GM19351 (cell line): ENCODE measurements at regions not wholly inside any gene's neighbourhood (a gene's known extent, or its start where the extent isn't known, plus 50 kb on each side); places are given as distances from the start of the nearest gene placed in this dataset.

ENCODE experiments used
- ATAC-seq: cut with Tn5 transposase; IDR thresholded peaks from one replicate; pipeline ENCODE4 v1.9.1; 2021; ENCODE audit warnings: mild to moderate bottlenecking, moderate library complexity; ENCODE audit not compliant: unreplicated experiment

- no peak for ATAC-seq
Measured at GRCh38 chr4:176970853-176971252, 178.1 kb upstream of the VEGFC start.

- ATAC-seq, result no peak
Measured at GRCh38 chr4:176971576-176972115, 178.9 kb upstream of the VEGFC start.

DNA sequence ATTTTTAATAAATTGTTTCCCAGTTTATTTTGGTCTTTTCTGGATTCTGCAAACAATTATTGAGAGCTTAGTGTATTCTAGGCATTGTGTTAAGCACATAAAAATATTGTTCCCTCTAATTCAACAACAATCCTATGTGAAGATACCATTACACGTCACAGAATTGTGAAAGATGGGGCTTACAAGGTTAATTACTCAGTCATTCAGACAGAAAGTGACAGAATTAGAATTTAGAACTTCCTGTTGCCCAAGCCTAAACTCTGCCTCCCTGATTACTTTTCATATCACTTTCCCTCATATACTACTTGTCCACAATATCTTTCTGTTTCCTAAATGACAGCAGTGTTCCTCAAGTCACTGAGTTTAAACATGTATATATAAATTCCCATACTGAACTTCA lies 186.7 kb upstream of the VEGFC start:
- ATAC-seq, result no peak

DNA sequence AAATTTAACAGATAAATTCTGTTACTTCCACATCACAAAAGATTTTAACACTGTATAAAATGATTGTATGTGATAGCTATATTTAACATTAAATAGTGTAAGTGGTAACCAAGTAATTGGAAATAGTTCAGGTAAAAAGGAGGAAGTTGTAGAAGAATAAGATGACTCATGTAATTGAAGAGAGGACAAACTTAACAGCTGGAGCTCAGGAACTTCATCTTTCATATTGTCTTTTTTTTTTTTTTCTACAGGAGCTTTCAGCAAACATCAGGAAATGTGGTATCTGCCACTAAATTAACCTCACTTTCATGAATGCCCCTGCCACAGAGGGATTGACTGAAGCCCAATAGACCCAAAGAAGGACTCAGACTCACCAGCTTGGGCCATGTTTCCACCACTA lies 188.4 kb upstream of the VEGFC start:
- no peak for ATAC-seq

DNA sequence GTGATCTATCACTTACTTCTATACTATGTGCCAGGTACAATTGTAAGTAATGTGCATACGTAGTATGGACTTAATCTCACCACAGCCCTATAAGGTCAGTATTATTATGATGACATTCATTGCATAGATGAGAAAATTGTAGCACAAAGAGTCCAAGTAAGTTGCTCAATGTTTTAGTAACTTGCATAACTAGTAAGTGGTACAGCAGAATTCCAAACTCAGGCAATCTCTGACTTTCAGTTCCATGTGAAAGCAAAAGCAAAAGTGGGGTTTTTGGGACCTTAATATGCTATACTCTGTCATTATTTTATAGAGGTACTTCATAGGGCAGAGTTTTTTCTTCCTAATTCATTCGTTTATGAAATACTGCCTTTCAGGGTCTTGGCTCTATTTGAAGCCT lies 188.8 kb upstream of the VEGFC start:
- no peak for ATAC-seq

DNA sequence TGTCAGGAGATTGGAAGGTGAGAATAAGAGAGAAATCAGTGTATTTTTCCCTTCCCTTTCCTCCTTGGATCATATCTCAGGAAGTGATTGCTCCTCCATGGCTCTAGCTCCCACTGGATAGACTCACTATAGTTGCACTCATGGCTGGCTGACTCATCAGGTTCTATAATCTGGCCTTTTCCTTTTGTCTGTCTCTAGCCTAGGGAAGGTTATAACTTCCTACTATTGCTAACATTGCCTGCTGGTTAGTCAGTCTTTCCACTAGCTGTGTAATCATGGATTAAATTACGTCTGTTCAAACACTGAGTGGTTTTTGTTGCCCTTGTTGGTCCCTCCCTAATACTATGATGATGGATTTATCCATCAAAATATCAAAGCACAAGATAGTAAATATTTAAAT lies 195.5 kb upstream of the VEGFC start:
- ATAC-seq, result no peak

- no peak for ATAC-seq
Measured at GRCh38 chr4:176989186-176989585, 196.5 kb upstream of the VEGFC start.

DNA sequence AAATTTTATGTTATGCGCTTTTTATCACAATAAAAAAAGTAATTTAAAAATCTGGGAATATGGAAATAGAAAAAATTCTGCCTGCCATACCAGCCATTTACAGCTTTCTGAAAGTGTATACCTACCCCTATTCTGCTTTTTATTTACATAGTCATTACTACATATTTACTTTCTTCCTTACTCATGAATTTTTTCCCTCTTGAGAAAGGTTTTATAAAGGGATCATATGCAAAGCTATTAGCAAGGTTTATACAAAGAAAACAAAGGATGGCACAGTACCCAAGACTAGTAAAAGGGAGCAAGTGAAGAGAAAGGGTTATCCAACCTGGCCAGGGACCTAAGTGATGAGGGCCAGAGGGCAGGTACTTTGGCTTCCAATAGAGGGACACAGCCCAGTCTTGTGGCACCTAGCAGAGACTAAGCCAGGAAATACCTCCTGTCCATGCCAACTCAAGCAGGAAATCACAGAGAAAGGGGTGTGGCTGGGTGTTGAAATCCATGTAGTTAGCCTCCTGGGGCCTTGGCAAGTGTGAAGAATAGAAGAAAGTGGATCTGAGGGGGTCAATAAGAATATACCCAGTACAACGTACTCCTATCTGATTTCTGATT lies 207.3 kb upstream of the VEGFC start:
- no peak for ATAC-seq

- no peak for ATAC-seq
Measured at GRCh38 chr4:177001271-177002175, 208.8 kb upstream of the VEGFC start.

DNA sequence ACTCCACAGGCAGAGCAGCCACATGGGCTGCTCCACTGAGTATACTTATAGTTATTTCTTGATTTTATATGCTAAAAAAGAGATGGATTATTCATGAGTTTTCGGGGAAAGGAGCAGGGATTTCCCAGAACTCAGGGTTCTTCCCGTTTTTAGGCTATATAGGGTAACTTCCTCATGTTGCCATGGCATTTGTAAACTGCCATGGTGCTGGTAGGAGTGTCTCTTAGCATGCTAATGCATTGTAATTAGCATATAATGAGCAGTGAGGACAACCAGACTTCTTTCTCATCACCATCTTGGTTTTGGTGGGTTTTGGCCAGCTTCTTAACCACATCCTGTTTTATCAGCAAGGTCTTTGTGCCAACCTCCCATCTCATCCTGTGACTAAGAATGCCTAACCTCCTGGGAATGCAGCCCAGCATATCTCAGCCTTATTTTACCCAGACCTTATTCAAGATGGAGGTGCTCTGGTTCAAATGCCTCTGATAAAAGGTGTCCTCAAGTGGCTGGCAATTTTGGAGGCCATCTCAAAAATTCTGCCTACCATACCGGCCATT lies 213.0 kb upstream of the VEGFC start:
- no peak for ATAC-seq

- ATAC-seq, result no peak
Measured at GRCh38 chr4:177006331-177006730, 213.6 kb upstream of the VEGFC start.

- ATAC-seq, result no peak
Measured at GRCh38 chr4:177008071-177008835, 215.5 kb upstream of the VEGFC start.

DNA sequence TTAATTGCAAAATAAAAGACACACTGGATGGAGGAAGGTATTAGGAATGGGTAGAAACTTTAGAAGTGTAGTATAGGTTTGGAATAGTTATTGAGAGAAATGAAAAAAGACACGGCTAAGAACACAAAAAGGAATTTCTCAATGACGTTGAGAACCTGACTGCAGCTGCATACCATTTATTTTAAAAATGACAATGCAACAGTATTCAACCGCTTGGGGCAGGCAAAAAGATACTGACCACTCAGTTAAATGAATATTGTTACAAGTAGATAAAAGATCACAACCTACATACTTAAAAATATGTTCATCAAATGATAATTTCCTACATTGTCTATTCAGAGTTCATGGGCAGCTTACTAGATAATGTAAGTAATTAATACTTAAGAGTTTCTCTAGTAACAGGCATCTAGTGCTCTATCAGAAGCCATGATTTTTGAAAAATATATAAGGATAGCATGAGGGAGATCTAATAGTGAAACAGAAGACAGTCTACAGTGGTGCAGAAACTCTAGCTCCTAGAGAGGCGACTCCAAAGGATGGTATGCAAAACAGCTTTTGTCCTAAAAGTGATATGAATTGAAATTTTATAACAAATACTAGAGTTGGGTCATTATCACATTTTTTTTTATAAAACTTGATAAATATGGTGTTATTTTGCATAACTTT lies 216.2 kb upstream of the VEGFC start:
- no peak for ATAC-seq

GRCh38 chr4:177010418-177010817 lies 217.7 kb upstream of the VEGFC start:
- no peak for ATAC-seq

DNA sequence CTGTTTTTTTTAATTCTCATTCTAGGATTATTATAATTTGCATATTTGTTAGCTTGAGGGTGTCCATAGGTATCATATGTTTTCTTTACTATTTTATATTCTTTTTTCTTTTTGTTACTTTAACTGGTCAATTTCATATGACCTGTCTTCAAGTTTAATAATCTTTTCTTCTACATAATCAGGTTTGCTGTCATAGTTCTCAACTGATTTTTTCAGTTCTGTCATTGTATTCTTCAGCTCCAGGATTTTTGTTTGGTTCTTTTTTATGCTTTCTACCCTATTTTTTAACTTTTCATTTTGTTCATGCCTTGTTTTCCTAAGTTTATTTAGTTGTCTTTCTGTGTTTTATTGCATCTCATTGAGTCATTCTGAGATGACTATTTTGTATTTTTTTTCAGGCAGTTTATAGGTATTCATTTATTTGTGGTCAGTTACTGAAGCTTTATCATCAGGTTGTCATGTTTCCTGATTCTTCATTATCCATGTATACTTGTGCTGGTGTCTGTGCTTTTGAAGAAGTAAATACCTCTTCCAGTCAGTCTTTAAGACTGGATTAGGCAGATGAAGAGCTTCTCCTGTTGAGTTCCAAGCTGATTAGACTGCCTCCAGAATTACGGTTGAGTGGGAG lies 220.3 kb upstream of the VEGFC start:
- no peak for ATAC-seq

DNA sequence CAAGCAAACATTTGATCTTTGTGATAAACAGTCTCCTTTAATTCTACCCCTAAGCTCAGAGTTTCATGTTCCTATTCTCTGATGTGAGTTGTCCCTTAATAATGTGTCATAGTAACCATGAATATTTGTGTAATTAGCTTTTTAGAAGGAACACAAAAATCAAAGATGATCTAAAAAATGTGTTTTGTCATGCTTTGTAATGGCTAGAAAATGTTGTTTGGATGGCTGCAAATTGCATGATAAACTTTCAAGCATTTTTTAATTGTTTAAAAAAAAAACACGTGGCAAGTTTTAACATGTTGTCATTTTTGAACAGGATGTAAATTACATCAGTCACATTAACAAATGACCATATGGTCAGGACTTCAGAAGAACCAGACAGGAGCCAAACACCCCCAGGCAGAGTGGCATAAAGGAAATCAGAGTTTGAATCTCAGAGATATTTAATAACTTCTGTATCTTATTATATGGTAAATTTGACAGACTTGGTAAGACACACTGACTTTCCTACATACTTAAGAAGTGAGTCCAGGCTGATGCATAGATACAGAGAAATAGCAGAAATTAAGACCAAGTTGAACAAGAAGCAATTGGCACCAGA lies 223.9 kb upstream of the VEGFC start:
- no peak for ATAC-seq

- ATAC-seq, result no peak
Measured at GRCh38 chr4:177023951-177024350, 231.2 kb upstream of the VEGFC start.

GRCh38 chr4:177032341-177032740 lies 239.6 kb upstream of the VEGFC start:
- no peak for ATAC-seq

GRCh38 chr4:177033135-177033534 lies 240.4 kb upstream of the VEGFC start:
- no peak for ATAC-seq

- ATAC-seq, result no peak
Measured at GRCh38 chr4:177033632-177034031, 240.9 kb upstream of the VEGFC start.
